IMR-90 (cell line): ENCODE measurements at regions not wholly inside any gene's neighbourhood (a gene's known extent, or its start where the extent isn't known, plus 50 kb on each side); places are given as distances from the start of the nearest gene placed in this dataset.

Experiments
- CEBPB ChIP-seq: IDR thresholded peaks from 2 replicates; pipeline ENCODE4 v1.6.1; 2012; ENCODE audit warnings: low read depth, low read length, improper control_type of control experiment
- ELK1 ChIP-seq: fragments of 150-350 bp; IDR thresholded peaks from 2 replicates; pipeline ENCODE4 v1.6.1; 2016; ENCODE audit warnings: low read depth, mild to moderate bottlenecking, low read length, moderate library complexity, borderline replicate concordance
- POLR2A ChIP-seq: IDR thresholded peaks from 2 replicates; pipeline ENCODE4 v1.6.1; 2012; ENCODE audit warnings: mild to moderate bottlenecking, low read depth, low read length
- RAD21 ChIP-seq: IDR thresholded peaks from 2 replicates; pipeline ENCODE4 v1.6.1; 2012; ENCODE audit warnings: low read length, improper control_type of control experiment
- TF ChIP-seq, protein P1 (sequence below): conservative IDR thresholded peaks from 2 replicates; pipeline ENCODE4 v1.5.1; 2012; ENCODE audit warnings: mild to moderate bottlenecking, low read depth, low read length, improper control_type of control experiment

DNA sequence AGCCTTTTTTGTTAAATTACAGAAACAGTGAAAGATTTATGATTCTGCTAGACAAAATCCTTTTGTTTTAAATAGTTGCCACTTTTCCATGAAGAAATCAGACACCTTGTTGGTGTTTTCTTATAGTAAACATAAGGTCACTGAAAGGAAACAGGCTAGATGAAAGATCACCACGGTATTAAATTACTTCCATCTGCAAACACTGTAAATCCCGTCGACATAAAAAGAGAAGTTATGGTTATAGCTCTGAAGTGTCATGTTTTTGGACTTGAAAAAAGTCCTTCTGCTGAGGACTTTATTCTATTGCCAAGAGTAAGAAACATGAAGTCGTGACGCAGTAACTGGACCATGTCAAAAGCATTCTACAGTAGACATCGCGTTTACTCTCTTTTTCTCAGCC, 567.6 kb upstream of the SLIT2 start:
- TF ChIP-seq, protein P1, sequence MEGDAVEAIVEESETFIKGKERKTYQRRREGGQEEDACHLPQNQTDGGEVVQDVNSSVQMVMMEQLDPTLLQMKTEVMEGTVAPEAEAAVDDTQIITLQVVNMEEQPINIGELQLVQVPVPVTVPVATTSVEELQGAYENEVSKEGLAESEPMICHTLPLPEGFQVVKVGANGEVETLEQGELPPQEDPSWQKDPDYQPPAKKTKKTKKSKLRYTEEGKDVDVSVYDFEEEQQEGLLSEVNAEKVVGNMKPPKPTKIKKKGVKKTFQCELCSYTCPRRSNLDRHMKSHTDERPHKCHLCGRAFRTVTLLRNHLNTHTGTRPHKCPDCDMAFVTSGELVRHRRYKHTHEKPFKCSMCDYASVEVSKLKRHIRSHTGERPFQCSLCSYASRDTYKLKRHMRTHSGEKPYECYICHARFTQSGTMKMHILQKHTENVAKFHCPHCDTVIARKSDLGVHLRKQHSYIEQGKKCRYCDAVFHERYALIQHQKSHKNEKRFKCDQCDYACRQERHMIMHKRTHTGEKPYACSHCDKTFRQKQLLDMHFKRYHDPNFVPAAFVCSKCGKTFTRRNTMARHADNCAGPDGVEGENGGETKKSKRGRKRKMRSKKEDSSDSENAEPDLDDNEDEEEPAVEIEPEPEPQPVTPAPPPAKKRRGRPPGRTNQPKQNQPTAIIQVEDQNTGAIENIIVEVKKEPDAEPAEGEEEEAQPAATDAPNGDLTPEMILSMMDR, result no peak
- TF ChIP-seq POLR2A (no peak), RAD21 (no peak), ELK1 (no peak), CEBPB (no peak)
